GM15510 (cell line): ENCODE measurements at regions not wholly inside any gene's neighbourhood (a gene's known extent, or its start where the extent isn't known, plus 50 kb on each side); places are given as distances from the start of the nearest gene placed in this dataset.

Source experiments
- POLR2A ChIP-seq: IDR thresholded peaks from 3 replicates; pipeline ENCODE4 v1.6.1; 2011; ENCODE audit warnings: borderline replicate concordance; ENCODE audit not compliant: insufficient read length; ENCODE audit errors: extremely low read depth

- no peak for TF ChIP-seq POLR2A
Observed at GRCh38 chr5:77923666-77924065, 147.5 kb upstream of the TBCA start.

- TF ChIP-seq POLR2A, result no peak
Observed at GRCh38 chr5:77921094-77921768, 145.1 kb upstream of the TBCA start.

GRCh38 chr5:77920359-77921058, 144.4 kb upstream of the TBCA start:
- no peak for TF ChIP-seq POLR2A

GRCh38 chr5:77915346-77915745, 139.2 kb upstream of the TBCA start:
- TF ChIP-seq POLR2A, result no peak

GRCh38 chr5:77912721-77913120, 136.6 kb upstream of the TBCA start:
- TF ChIP-seq POLR2A, result no peak

- TF ChIP-seq POLR2A, result no peak
Observed at GRCh38 chr5:77910602-77911188, 134.6 kb upstream of the TBCA start.

DNA sequence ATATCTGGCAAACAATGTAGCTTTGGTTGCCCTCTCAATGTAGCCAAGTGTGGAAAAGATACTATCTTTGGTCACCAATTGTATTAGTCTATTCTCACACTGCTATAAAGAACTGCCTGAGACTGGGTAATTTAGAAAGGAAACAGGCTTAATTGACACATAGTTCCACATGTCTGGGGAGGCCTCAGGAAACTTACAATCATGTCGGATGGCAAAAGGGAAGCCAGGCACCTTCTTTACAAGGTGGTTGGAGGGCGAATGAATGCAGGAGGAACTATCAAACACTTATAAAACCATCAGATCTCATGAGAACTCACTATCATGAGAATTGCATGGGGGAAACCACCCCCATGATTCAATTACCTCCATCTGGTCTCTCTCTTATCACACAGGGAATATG, 133.1 kb upstream of the TBCA start:
- no peak for TF ChIP-seq POLR2A

DNA sequence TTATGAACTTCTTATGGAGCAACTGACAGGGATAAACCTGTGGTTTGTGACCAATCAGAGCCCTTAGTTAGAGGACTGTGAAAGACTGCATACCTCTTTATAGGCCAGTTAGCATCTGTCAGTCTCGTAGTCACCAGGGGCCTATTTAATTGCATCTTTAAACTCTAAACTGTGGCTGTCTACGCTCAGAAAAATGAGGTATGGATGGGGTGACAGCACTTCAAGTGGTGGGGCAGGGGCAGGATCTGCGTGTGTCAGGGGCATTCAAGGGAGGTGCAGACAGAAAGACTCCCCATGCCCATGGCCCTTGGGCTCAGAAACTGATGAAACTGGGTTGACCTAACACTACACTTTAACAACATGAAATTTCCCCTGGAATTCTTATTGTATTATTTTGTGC, 132.6 kb upstream of the TBCA start:
- TF ChIP-seq POLR2A, result no peak

GRCh38 chr5:77907786-77908185, 131.6 kb upstream of the TBCA start:
- no peak for TF ChIP-seq POLR2A

DNA sequence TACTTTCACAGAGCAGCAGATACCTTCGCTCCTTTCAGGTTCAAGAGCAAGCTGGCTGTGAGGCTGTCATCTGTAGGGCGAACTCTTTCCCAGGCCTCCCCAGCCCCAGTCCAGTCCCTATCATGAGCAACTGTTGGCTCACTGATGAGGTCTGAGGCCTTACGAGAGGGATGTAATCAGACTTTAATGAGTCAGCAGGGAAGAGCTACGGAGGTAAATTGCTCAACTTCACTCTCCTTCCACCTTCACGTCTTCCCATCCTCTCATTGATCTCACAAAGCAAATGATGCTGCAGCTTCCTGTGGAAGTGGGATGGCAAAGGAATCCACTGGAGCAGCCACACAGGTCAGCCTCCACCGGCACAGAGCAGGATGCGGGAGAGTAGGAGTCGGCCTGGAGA, 130.7 kb upstream of the TBCA start:
- TF ChIP-seq POLR2A, result no peak

DNA sequence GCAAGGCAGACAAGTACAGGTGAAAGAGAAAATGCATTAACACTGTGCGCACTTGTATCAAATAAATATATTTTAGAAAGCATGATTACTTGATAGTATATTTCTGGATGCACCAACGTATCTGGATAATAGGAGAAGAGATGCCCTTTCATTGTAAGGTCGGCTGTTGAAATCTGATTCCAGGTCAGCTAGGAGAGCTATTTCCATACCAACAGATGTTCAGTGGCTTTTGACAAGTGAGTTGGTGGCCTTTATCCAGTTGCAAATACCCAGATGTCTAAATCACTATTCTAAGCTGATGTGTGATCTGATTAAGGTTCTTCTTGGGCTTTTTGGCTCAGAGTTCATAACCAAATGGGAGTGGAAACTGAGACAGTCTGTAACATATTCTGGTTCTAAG, 128.2 kb upstream of the TBCA start:
- TF ChIP-seq POLR2A, result no peak

- TF ChIP-seq POLR2A, result no peak
Observed at GRCh38 chr5:77900691-77901090, 124.6 kb upstream of the TBCA start.

DNA sequence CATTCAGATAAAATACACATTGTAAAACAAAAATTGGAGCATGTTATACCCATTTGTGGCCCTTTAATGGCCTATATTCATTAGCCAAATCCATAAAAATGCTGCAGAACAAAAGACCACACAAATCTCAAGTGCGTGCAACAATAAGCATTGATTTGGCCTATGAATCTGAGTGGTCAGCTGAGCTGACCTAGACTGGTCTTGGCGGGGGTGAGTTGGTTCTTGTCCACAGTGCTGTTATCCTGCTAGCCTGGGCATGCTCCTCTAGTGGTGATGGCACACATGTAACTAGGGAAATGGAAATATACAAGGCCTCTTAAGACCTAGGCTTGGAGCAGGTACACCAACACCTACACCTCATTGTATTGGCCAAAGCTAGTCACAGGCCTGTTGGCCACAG, 122.2 kb upstream of the TBCA start:
- TF ChIP-seq POLR2A, result no peak

- TF ChIP-seq POLR2A, result no peak
Observed at GRCh38 chr5:77896338-77896737, 120.2 kb upstream of the TBCA start.

- no peak for TF ChIP-seq POLR2A
Observed at GRCh38 chr5:77893225-77893860, 117.2 kb upstream of the TBCA start.
